HG03196 (cell line): ENCODE measurements at regions not wholly inside any gene's neighbourhood (a gene's known extent, or its start where the extent isn't known, plus 50 kb on each side); places are given as distances from the start of the nearest gene placed in this dataset.
"Not testable (repeated sequence)": the region's sequence is repeated elsewhere in the genome, so short reads cannot be mapped to it uniquely, and the experiment has no call there.

Experiments
- ATAC-seq: cut with Tn5 transposase; IDR thresholded peaks from one replicate; pipeline ENCODE4 v1.9.1; 2021; ENCODE audit not compliant: unreplicated experiment

GRCh38 chr12:62044450-62045135 is 215.6 kb upstream of the USP15 start:
- no peak for ATAC-seq

GRCh38 chr12:62045211-62045610 is 215.0 kb upstream of the USP15 start:
- ATAC-seq, result no peak

- no peak for ATAC-seq
Observed at GRCh38 chr12:62050785-62051184, 209.4 kb upstream of the USP15 start.

GRCh38 chr12:62069976-62070375 is 190.2 kb upstream of the USP15 start:
- no peak for ATAC-seq

- ATAC-seq, result not testable (repeated sequence)
Observed at GRCh38 chr12:62073236-62073635, 187.0 kb upstream of the USP15 start.

- ATAC-seq, result no peak
Observed at GRCh38 chr12:62075870-62076269, 184.3 kb upstream of the USP15 start.

- ATAC-seq, result no peak
Observed at GRCh38 chr12:62078020-62078419, 182.2 kb upstream of the USP15 start.

- ATAC-seq, result no peak
Observed at GRCh38 chr12:62082448-62082847, 177.8 kb upstream of the USP15 start.

- ATAC-seq, result no peak
Observed at GRCh38 chr12:62098132-62098531, 162.1 kb upstream of the USP15 start.

GRCh38 chr12:62103748-62104147 is 156.5 kb upstream of the USP15 start:
- no peak for ATAC-seq

- ATAC-seq, result no peak
Observed at GRCh38 chr12:62106547-62107185, 153.5 kb upstream of the USP15 start.

GRCh38 chr12:62113366-62114011 is 146.7 kb upstream of the USP15 start:
- no peak for ATAC-seq

GRCh38 chr12:62116986-62117385 is 143.2 kb upstream of the USP15 start:
- ATAC-seq, result no peak

GRCh38 chr12:62123721-62124203 is 136.4 kb upstream of the USP15 start:
- peak; percentile 75 for ATAC-seq

- ATAC-seq, result no peak
Observed at GRCh38 chr12:62127516-62127915, 132.7 kb upstream of the USP15 start.

GRCh38 chr12:62128175-62128975 is 131.8 kb upstream of the USP15 start:
- ATAC-seq, result no peak

GRCh38 chr12:62129291-62129690 is 130.9 kb upstream of the USP15 start:
- ATAC-seq, result no peak

GRCh38 chr12:62130402-62130801 is 129.8 kb upstream of the USP15 start:
- ATAC-seq, result no peak

- no peak for ATAC-seq
Observed at GRCh38 chr12:62130834-62131552, 129.2 kb upstream of the USP15 start.

- no peak for ATAC-seq
Observed at GRCh38 chr12:62133440-62133839, 126.8 kb upstream of the USP15 start.
